Testis (tissue), 2 donors: ENCODE measurements at regions not wholly inside any gene's neighbourhood (a gene's known extent, or its start where the extent isn't known, plus 50 kb on each side); places are given as distances from the start of the nearest gene placed in this dataset.

Experiments
- POLR2A ChIP-seq: fragments of 450-650 bp; IDR thresholded peaks from one replicate; pipeline ENCODE4 v1.6.1; 2017; ENCODE audit warnings: antibody characterized with exemption, mild to moderate bottlenecking, moderate library complexity
- TF ChIP-seq, protein P1 (sequence below), 3 experiments: fragments of 450-650 bp in 2 of 3; fragments of 200-600 bp in 1 of 3; sonication (generic) in 1 of 3; IDR thresholded peaks; one replicate each; pipeline ENCODE4 v1.5.1; 2016 to 2019; ENCODE audit warnings: antibody characterized with exemption in 3 of 3, mild to moderate bottlenecking in 2 of 3, moderate library complexity in 1 of 3

DNA sequence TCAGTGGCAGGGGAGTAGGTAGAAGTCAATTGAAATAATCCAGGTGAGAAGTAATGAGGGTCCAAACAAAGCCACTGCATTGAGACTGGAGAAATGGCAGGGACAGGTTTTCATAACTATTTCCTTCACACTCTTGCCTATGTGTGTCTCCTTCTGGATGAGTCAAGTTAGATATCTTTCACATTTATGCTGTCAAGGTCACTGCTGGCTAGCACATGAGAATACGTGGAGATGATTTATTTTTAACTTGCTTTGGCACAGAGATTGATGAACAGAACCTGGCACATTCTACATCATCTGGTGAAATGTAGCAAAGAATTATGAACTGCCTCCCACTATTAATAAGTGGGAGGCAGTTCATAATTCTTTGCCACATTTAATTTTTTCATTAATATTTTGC, 66.7 kb upstream of the BOD1L1 start:
- TF ChIP-seq, protein P1, sequence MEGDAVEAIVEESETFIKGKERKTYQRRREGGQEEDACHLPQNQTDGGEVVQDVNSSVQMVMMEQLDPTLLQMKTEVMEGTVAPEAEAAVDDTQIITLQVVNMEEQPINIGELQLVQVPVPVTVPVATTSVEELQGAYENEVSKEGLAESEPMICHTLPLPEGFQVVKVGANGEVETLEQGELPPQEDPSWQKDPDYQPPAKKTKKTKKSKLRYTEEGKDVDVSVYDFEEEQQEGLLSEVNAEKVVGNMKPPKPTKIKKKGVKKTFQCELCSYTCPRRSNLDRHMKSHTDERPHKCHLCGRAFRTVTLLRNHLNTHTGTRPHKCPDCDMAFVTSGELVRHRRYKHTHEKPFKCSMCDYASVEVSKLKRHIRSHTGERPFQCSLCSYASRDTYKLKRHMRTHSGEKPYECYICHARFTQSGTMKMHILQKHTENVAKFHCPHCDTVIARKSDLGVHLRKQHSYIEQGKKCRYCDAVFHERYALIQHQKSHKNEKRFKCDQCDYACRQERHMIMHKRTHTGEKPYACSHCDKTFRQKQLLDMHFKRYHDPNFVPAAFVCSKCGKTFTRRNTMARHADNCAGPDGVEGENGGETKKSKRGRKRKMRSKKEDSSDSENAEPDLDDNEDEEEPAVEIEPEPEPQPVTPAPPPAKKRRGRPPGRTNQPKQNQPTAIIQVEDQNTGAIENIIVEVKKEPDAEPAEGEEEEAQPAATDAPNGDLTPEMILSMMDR (IDR thresholded peaks at IDR 0.05) = no peak
- TF ChIP-seq POLR2A = no peak
